NCI-H1417 treated with DMSO at 0.1 percent for 48 hours (cell line): ENCODE measurements at regions not wholly inside any gene's neighbourhood (a gene's known extent, or its start where the extent isn't known, plus 50 kb on each side); places are given as distances from the start of the nearest gene placed in this dataset.
"Not testable (repeated sequence)": the region's sequence is repeated elsewhere in the genome, so short reads cannot be mapped to it uniquely, and the experiment has no call there.

ENCODE experiments used
- DNase-seq: peaks from one replicate; lab custom pipeline; 2025; lab: John Stamatoyannopoulos, UW

- DNase-seq: no peak
Observed at GRCh38 chr2:242029422-242030225, 160.1 kb downstream of the RTP5 start.

DNA sequence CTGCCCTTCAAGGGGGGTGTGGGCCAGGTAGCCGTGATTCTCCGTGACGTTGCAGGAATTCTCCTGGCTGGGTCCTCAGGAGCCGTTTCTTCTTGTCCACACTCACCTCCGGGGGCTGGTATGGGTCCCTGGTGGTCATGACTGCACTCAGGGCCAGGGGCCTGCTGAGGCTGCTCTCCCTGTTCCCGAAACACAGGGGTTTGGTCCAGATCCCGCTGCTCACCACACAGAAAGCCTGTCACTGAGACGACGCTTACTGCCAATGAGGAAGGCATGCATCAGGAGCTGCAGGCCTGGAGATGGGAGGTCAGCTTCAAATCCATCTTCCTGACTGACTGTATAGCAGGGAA lies 160.7 kb downstream of the RTP5 start:
- no peak for DNase-seq

GRCh38 chr2:242030858-242031257 lies 161.3 kb downstream of the RTP5 start:
- DNase-seq: no peak

GRCh38 chr2:242031481-242032019 lies 162.0 kb downstream of the RTP5 start:
- DNase-seq: no peak

GRCh38 chr2:242032780-242033656 lies 163.5 kb downstream of the RTP5 start:
- DNase-seq: no peak

- no peak for DNase-seq
Observed at GRCh38 chr2:242034138-242034537, 164.6 kb downstream of the RTP5 start.

GRCh38 chr2:242034996-242035814 lies 165.7 kb downstream of the RTP5 start:
- DNase-seq: no peak

DNA sequence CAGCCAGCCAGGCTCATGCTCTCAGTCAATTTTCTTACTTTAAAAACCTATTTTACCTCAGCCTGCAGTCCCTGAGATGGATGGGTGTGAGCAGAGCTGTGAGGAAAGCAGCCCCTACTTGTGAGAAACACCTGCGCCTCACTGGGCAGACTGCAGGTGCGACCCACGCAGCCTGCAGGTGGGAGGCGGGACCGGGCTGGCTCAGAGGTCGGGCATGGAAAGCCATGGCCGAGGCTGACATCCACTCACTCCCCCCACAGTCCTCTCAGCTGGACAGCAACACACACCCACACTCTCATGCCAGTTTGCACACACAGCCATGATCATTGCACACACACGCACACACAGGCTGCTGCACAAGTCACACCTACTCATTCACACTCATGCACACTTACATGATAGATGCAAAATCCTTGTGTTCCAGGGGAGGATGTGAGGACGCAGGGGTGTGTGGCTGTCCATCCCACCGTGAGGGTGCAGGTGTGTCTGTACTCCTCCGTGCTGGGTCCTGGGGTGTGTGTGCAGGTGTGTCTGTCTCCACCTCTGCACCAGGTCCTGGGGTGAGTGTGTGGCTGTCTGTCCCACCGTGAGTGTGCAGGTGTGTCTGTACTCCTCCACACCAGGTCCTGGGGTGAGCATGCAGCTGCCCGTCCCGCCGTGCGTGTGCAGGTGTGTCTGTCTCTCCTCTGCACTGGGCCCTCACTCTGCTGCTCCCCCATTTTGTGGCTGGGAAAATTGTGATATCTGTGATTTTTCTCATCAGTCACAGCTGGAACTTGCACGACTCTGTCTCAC lies 166.5 kb downstream of the RTP5 start:
- DNase-seq: no peak

- DNase-seq: no peak
Observed at GRCh38 chr2:242036653-242036950, 167.1 kb downstream of the RTP5 start.

DNA sequence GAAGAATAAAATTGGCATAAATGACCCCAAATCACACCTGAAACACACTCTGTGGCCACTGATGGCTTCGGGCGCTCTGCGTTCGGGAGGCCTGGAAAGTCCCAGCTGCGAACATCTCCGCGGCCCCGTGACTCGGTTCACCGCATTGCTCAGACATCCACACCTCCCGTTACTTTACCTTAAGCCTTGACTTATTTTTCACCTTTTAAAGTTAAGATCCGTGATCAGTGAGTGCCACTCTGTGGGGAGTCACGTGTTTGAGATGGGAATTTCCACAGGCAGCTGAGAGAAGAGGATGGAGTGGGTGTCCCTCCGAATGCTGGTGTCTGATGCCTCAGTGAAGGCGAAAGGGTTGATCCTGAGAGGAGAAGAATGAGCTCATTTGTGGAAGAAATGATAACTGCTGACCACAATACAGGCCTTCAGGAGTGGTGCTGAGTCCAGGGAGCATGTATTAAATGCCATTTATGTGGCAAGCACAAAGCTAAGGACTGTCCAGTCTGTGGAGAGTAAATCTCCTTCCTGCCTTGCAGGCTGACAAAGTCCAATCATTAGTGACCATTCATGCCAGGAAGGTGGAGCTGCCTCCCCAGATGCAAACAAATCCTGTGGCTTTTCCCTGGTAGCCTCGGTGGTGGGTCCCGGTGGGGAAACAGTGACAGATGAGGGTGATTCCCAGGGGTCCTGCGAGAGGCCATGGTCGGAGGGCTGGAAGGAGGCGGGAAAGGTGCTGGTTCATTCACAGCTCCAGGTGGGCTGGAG lies 168.8 kb downstream of the RTP5 start:
- no peak for DNase-seq

- no peak for DNase-seq
Observed at GRCh38 chr2:242038928-242039341, 169.4 kb downstream of the RTP5 start.

- no peak for DNase-seq
Observed at GRCh38 chr2:242040303-242040655, 170.8 kb downstream of the RTP5 start.

DNA sequence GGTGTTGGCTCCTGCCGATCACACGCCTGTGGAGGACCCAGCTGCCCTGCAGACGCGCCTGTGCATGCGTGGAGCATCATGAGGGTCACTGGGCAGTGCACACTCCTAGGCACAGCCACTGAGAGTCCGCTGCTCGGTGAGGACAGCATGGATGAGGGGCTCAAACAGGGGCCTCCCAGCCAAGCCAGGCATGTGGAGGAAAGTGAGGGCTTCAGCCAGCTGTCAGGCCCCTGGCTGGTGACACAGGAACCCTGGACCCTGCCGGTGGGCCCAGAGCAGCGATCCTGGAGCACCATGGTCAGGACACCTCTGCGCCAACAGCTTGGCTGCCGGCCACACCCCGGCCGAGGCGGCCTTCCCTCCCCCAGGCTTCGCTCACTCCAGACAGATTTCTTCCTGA lies 171.2 kb downstream of the RTP5 start:
- DNase-seq: no peak

DNA sequence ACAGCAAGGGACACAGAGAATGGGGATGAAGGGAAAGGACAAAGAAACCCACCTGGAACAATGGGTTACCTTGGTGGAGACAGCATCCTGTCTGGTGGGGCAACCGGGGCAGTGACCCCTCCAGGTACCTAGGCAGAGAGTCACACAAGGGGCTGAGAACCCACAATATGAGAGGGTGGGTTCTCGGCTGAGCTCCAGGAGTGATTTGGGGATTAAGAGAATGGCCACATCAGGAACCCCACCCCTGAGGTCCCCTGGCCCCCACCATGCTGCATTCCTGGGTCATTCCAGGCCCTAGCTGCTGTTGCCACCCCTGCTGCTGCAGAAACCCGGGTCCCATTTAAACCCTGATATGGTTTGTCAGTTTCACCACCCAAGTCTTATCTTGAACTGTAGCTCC lies 172.3 kb downstream of the RTP5 start:
- DNase-seq: no peak

GRCh38 chr2:242043538-242044312 lies 174.2 kb downstream of the RTP5 start:
- no peak for DNase-seq

DNA sequence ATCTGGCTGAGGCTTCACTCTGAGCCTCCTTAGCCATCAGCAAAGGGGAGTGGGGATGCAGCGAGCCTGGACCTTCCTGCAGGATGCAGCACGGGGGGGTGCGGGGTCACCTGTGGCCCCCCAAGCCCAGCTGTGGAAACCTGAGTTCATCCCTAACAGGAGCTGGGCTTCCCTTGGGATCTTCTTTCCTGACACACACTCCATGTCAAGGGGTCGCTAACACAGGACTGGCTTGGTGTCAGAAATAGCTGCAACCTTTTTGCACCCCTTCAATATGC lies 174.7 kb downstream of the RTP5 start:
- DNase-seq: no peak

- not testable (repeated sequence) for DNase-seq
Observed at GRCh38 chr2:242045596-242046144, 176.1 kb downstream of the RTP5 start.

GRCh38 chr2:242046206-242046826 lies 176.8 kb downstream of the RTP5 start:
- DNase-seq: no peak

DNA sequence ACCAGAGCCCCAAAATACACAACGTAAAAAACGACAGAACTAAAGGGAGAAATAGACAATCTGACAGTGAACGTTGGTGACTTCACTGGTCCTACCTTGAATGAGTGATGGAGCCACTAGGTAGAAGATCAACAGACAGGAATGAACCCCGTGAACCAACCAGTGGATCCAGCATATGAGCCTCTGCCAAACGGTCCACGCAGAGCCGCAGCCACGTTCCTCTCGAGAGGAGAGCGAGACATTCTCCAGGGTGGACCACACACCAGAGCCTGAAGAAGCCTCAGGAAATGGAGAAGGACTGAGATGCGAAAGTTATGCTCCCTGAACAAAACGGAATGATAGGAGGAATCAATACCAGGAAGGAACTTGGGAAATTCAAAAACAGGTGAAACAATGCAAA lies 178.4 kb downstream of the RTP5 start:
- DNase-seq: no peak

- DNase-seq: no peak
Observed at GRCh38 chr2:242048479-242048878, 178.9 kb downstream of the RTP5 start.
